GM18870 (cell line): ENCODE measurements at regions not wholly inside any gene's neighbourhood (a gene's known extent, or its start where the extent isn't known, plus 50 kb on each side); places are given as distances from the start of the nearest gene placed in this dataset.
"Not testable (repeated sequence)": the region's sequence is repeated elsewhere in the genome, so short reads cannot be mapped to it uniquely, and the experiment has no call there.

Experiments
- ATAC-seq: cut with Tn5 transposase; IDR thresholded peaks from one replicate; pipeline ENCODE4 v1.9.1; 2021; ENCODE audit warnings: moderate library complexity; ENCODE audit not compliant: unreplicated experiment

GRCh38 chr6:68032217-68032616 lies 602.9 kb upstream of the ADGRB3 start:
- ATAC-seq: no peak

DNA sequence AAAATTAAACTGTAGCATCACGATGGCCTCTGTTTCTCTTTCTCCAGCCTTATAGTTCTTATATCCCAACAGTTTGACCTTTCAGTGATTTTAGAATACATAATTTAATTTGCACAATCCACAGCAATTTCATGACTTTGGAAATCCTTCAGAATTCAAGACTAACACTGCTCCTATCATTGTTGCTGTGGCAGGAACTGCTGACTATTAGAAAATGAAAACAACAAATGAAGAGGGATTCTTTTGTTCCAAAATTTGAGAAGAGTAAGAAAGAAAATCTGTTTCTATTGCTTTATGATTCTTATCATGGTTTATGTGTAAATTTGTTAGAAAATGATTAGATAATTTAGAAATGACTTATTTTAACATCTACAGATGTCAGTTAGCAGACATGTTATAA lies 604.0 kb upstream of the ADGRB3 start:
- ATAC-seq: no peak

DNA sequence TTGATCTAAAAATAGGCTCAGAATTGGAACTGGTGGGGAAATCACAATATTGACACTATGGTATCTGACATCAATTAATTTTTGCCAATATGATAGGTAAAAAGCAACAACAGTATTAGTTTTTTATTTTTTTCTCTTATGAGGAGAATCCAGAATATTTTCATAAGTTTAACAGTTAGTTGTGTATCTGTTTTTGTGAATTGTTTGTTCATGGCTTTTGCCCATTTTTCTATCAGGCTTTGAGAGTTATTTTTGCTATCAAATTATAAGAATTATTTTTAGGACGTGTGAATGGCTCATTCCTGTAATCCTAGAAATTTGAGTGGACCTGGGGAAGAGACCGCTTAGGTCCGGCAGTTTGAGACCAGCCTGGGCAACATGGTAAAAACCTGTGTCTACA lies 608.6 kb upstream of the ADGRB3 start:
- ATAC-seq: no peak

DNA sequence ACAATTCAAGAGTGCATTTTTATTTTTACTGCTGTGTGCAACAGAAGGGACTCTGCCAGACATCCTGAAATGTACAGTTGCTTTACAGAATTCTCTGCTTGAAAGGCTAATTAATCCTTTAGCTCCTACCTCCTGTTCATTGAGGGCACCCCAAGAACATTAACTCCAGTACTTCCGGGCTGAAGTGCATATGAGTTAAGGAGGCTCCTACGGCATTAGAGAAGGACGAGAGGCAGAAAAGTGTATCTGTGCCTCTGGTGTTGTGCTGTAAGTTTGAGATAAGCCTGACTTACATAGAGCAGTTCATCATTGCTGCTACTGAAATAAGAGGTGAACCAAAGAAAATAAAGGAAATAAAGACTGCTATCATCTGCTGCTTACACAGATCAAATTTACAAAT lies 609.3 kb upstream of the ADGRB3 start:
- ATAC-seq: no peak

GRCh38 chr6:68024570-68025269 lies 610.4 kb upstream of the ADGRB3 start:
- no peak for ATAC-seq

DNA sequence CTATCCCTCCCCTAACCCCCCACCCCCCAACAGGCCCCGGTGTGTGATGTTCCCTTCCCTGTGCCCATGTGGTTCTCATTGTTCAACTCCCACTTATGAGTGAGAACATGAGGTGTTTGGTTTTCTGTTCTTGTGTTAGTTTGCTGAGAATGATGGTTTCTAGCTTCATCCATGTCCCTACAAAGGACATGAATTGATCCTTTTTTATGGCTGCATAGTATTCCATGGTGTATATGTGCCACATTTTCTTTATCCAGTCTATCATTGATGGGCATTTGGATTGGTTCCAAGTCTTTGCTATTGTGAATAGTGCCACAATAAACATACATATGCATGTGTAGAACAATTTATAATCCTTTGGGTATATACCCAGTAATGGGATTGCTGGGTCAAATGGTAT lies 612.1 kb upstream of the ADGRB3 start:
- not testable (repeated sequence) for ATAC-seq

DNA sequence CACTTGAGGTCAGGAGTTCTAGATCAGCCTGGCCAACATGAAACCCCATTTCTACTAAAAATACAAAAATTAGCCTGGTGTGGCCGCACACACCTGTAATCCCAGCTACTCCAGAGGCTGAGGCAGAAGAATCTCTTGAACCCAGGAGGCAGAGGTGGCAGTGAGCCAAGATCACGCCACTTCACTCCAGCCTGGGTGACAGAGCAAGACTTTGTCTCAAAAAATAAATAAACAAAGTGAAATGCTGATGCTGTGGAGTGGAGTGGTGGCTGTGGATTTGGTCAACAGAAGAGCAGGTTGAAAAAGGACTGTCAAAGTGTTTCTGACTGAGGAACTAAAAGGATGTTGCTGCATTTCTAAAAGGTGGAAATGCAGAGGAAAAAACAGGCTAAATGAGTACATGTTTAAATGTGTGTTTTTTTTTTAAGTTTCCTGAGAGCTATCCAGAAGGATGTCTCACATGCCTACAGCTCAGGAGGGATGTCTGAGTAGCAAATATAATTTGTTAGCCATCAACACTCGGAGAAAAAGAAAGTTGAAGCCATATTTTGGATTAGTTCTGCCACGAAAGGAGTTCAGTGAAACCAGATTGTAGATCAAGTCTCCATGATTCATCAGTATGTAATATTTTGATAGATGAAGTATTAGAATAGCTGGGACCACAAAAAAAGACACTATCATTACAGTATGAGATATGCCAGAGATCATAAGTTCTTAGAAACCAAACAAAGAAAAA lies 621.1 kb upstream of the ADGRB3 start:
- ATAC-seq: no peak

DNA sequence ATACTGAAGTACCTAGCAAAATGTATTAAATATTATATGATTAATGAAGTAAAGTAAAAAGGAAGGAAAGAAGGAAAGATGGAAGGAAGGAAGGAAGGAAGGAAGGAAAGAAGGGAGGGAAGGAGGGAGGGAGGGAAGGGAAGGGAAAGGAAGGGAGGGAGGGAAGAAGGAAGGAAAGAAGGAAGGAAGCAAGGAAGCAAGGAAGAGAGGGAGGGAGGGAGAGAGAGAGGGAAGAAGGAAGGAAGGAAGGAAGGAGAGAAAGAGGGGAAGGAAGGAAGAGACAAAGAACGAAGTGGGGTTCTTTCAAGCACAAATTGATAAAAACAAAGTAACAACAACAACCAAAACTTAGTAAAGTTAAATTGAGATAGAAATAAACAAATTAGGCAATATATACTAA lies 622.3 kb upstream of the ADGRB3 start:
- no peak for ATAC-seq

- ATAC-seq: no peak
These were observed 624.1 kb upstream of the ADGRB3 start for GRCh38 chr6:68010936-68011335.

GRCh38 chr6:68008445-68008844 lies 626.6 kb upstream of the ADGRB3 start:
- ATAC-seq: peak; percentile 63

DNA sequence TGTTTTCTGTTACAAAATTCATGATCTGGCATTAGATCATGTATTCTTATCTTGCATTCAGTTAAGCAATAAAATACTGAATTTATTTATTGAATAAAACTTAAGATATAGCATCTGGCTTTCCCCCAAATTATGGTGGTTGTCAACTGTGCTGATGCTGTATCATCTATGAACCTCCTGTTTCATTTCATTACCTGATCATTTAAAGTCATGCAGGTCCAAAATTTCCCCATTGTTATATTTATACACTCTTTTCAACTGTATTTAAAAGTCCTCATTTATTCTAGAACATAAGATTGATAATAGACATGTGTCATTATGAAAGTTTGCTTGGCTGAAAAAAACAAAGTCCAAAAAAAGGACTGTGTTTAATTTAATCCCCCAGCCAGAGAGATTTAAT lies 627.4 kb upstream of the ADGRB3 start:
- ATAC-seq: no peak

GRCh38 chr6:67986694-67987232 lies 648.3 kb upstream of the ADGRB3 start:
- no peak for ATAC-seq

- no peak for ATAC-seq
These were observed 658.6 kb upstream of the ADGRB3 start for GRCh38 chr6:67976486-67976885.

DNA sequence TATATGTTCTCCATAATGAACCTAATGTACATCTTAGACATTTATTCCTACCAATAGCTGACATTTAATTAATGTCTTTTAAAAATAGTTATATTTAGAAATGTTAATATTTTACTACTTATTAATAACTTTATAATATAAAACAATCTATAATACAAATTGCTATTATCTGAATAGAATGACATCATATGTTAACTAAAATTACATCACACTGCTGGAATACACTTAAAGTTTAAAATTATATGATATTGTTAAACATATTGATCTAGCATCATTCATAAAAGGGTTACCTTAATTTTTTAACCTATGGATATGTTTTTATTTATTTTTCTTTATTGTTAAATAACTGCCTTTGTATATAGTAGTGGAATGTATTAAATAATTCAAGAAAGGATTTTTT lies 660.2 kb upstream of the ADGRB3 start:
- no peak for ATAC-seq

GRCh38 chr6:67971812-67972211 lies 663.3 kb upstream of the ADGRB3 start:
- no peak for ATAC-seq

- no peak for ATAC-seq
These were observed 668.3 kb upstream of the ADGRB3 start for GRCh38 chr6:67966830-67967229.

DNA sequence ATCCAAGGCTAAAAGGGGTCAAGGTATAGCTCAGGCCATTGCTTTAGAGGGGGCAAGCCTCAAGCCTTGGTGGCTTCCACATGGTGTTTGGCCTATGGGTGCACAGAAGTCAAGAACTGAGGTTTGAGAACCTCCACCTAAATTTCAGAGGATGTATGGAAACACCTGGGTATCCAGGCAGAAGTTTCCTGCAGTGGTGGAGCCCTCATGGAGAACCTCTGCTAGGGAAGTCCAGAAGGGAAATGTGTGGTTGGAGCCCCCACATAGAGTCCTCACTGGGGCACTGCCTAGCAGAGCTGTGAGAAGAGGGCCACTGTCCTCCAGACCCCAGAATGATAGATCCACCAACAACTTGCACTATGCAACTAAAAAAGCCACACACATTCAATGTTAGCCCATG lies 678.7 kb upstream of the ADGRB3 start:
- ATAC-seq: no peak

GRCh38 chr6:67952948-67953347 lies 682.1 kb upstream of the ADGRB3 start:
- no peak for ATAC-seq

- no peak for ATAC-seq
These were observed 683.0 kb upstream of the ADGRB3 start for GRCh38 chr6:67952121-67952520.

DNA sequence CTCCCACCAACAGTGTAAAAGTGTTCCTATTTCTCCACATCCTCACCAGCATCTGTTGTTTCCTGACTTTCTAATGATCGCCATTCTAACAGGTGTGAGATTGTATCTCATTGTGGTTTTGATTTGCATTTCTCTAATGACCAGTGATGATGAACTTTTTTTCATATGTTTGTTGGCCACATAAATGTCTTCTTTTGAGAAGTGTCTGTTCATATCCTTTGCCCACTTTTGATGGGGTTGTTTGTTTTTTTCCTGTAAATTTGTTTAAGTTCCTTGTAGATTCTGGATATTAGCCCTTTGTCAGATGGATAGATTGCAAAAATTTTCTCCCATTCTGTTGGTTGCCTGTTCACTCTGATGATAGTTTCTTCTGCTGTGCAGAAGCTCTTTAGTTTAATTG lies 687.3 kb upstream of the ADGRB3 start:
- ATAC-seq: not testable (repeated sequence)

GRCh38 chr6:67935976-67936477 lies 699.1 kb upstream of the ADGRB3 start:
- no peak for ATAC-seq

- ATAC-seq: no peak
These were observed 701.8 kb upstream of the ADGRB3 start for GRCh38 chr6:67933278-67933677.
